ENCODE measurements at regions not wholly inside any gene's neighbourhood (a gene's known extent, or its start where the extent isn't known, plus 50 kb on each side); places are given as distances from the start of the nearest gene placed in this dataset.
"Not testable (repeated sequence)": the region's sequence is repeated elsewhere in the genome, so short reads cannot be mapped to it uniquely, and the experiment has no call there.

- Histone ChIP-seq H3K4me1 (no peaks in the 10 kb centered on the region), H3K27me3 (no peaks in the 10 kb centered on the region), H3K27ac (no peak overlapping the region), H3K9me3 (peaks cover 0 to 6% (median 3%) of the 10 kb centered on the region in 4 donors), H3K4me3 (no peak overlapping the region), H3K36me3 (no peaks in the 10 kb centered on the region)
- DNase-seq (no peak), ATAC-seq (ENCODE audit: low FRiP score in 2 of 2) (no peak)
- 64 to 71% methylated on average over 4 of the region's 4 CpGs for WGBS, 2 donors
- no peak for TF ChIP-seq CTCF (IDR thresholded peaks at IDR 0.05)
These were observed 159.4 kb downstream of the CEMIP2 start for GRCh38 chr9:71608825-71609447.

- no peak for ATAC-seq (ENCODE audit: low FRiP score in 2 of 2)
- no peak for TF ChIP-seq POLR2A (IDR thresholded peaks at IDR 0.05)
- 93 to 98% methylated on average over 4 of the region's 4 CpGs for WGBS, 2 donors
- H3K36me3 ChIP-seq, result no peaks in the 10 kb centered on the region
- H3K9me3 ChIP-seq, result peaks cover 0 to 6% (median 3%) of the 10 kb centered on the region in 4 donors
- no peaks in the 10 kb centered on the region for H3K27me3 ChIP-seq
- no peak overlapping the region for H3K27ac ChIP-seq
- H3K4me3 ChIP-seq, result no peak overlapping the region
- DNase-seq, result no peak
- H3K4me1 ChIP-seq, result no peaks in the 10 kb centered on the region
These were observed 160.3 kb downstream of the CEMIP2 start for GRCh38 chr9:71608021-71608420.

GRCh38 chr9:71607461-71607881 lies 160.8 kb downstream of the CEMIP2 start:
- no peaks in the 10 kb centered on the region for H3K27me3 ChIP-seq
- no peak for TF ChIP-seq POLR2AphosphoS5 (IDR thresholded peaks at IDR 0.05)
- TF ChIP-seq EP300 (IDR thresholded peaks at IDR 0.05), result no peak
- TF ChIP-seq POLR2A (IDR thresholded peaks at IDR 0.05), result no peak
- TF ChIP-seq CTCF (IDR thresholded peaks at IDR 0.05), result no peak
- no peaks in the 10 kb centered on the region for H3K4me1 ChIP-seq
- H3K4me3 ChIP-seq, result no peak overlapping the region
- H3K27ac ChIP-seq, result no peak overlapping the region
- H3K36me3 ChIP-seq, result no peaks in the 10 kb centered on the region
- 79 to 88% methylated on average over 5 of the region's 5 CpGs for WGBS, 2 donors
- ATAC-seq (ENCODE audit: low FRiP score in 2 of 2) (peak in 1 of 2 donors; percentile 17), DNase-seq (no peak)
- H3K9me3 ChIP-seq, result peaks cover 0 to 6% (median 3%) of the 10 kb centered on the region in 4 donors

GRCh38 chr9:71604197-71605063 lies 163.9 kb downstream of the CEMIP2 start:
- 59 to 64% methylated on average over 5 of the region's 5 CpGs for WGBS, 2 donors
- H3K4me1 ChIP-seq, result no peaks in the 10 kb centered on the region
- H3K27ac ChIP-seq, result no peak overlapping the region
- peak; percentile 61 to 76 (median 72) for TF ChIP-seq CTCF (IDR thresholded peaks at IDR 0.05)
- TF ChIP-seq EP300 (IDR thresholded peaks at IDR 0.05), result no peak
- DNase-seq, result peak in 1 of 2 donors; percentile 83
- H3K36me3 ChIP-seq, result no peaks in the 10 kb centered on the region
- no peaks in the 10 kb centered on the region for H3K27me3 ChIP-seq
- peak in 1 of 2 donors; percentile 85 for ATAC-seq (ENCODE audit: low FRiP score in 2 of 2)
- H3K9me3 ChIP-seq, result no peaks in the 10 kb centered on the region
- no peak overlapping the region for H3K4me3 ChIP-seq

- Histone ChIP-seq H3K36me3 (no peaks in the 10 kb centered on the region), H3K27ac (no peak overlapping the region), H3K4me1 (no peaks in the 10 kb centered on the region), H3K9me3 (no peaks in the 10 kb centered on the region), H3K27me3 (no peaks in the 10 kb centered on the region), H3K4me3 (no peak overlapping the region)
- ATAC-seq (ENCODE audit: low FRiP score in 2 of 2), result no peak
- TF ChIP-seq POLR2AphosphoS5 (IDR thresholded peaks at IDR 0.05), result no peak
- no peak for TF ChIP-seq POLR2A (IDR thresholded peaks at IDR 0.05)
- TF ChIP-seq CTCF (IDR thresholded peaks at IDR 0.05), result no peak
- TF ChIP-seq EP300 (IDR thresholded peaks at IDR 0.05), result no peak
- DNase-seq, result no peak
These were observed 165.7 kb downstream of the CEMIP2 start for GRCh38 chr9:71602652-71603051.

- not testable (repeated sequence) for H3K4me3 ChIP-seq; H3K27ac ChIP-seq; H3K36me3 ChIP-seq; H3K27me3 ChIP-seq; DNase-seq; H3K4me1 ChIP-seq; ATAC-seq (ENCODE audit: low FRiP score in 2 of 2); H3K9me3 ChIP-seq
- WGBS, 2 donors, result 77 to 100% methylated on average over 5 to 12 of the region's 12 CpGs
These were observed 172.6 kb downstream of the CEMIP2 start for GRCh38 chr9:71595762-71596161.
